ENCODE measurements at regions not wholly inside any gene's neighbourhood (a gene's known extent, or its start where the extent isn't known, plus 50 kb on each side); places are given as distances from the start of the nearest gene placed in this dataset.

DNA sequence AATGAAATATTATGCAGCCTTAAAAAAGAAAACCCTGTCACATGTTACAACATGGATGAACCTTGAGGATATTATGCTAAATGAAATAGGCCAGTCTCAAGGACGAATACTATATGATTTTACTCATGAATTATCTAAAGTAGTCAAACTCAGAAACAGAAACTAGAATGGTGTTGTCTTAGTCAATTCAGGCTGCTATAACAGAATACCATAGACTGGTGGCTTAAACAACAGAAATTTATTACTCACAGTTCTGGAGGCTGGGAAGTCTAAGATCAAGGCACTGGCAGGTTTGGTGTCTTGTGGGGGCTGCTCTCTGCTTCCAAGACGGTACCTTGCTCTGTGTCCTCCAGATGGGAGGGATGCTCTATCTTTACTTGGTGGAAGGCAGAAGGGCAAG lies 113.8 kb upstream of the DNAH14 start:
- Histone ChIP-seq H3K23ac (ENCODE audit: low read depth, low read length) (no peak overlapping the region), H3K9me3 (ENCODE audit: control insufficient read depth, insufficient read depth, low read length) (peaks cover 3% of the 10 kb centered on the region; the same call in 1 of the 2 replicates), H3K4ac (ENCODE audit: low read depth, low read length) (no peak overlapping the region), H2BK120ac (ENCODE audit: low read depth, low read length) (no peak overlapping the region), H3K18ac (ENCODE audit: low read depth, low read length) (no peak overlapping the region), H3K14ac (replicated peaks; ENCODE audit: low read depth, low read length) (no peak overlapping the region), H3K4me3 (ENCODE audit: insufficient read depth, low read depth, low read length) (no peak overlapping the region), H3K4me2 (ENCODE audit: low read depth, low read length) (no peak overlapping the region), H2AFZ (replicated peaks; ENCODE audit: low read length, poor library complexity) (no peak overlapping the region), H2BK5ac (ENCODE audit: low read depth, low read length, poor library complexity, severe bottlenecking) (no peak overlapping the region), H4K5ac (ENCODE audit: low read depth, low read length) (no peak overlapping the region), H3K56ac (ENCODE audit: extremely low read depth, insufficient read depth, low read length) (no peak overlapping the region), H2AK5ac (ENCODE audit: low read depth, low read length) (no peak overlapping the region), H3K9me1 (ENCODE audit: insufficient read depth, low read length) (no peaks in the 10 kb centered on the region), H2AK9ac (replicated peaks; ENCODE audit: low read depth, low read length, poor library complexity) (no peak overlapping the region), H3K36me3 (ENCODE audit: control insufficient read depth, insufficient read depth, low read length) (no peaks in the 10 kb centered on the region), H3K27ac (ENCODE audit: insufficient read depth, low read length) (no peak overlapping the region), H2BK20ac (ENCODE audit: low read depth, low read length) (no peak overlapping the region), H3K9ac (ENCODE audit: low read depth, low read length) (no peak overlapping the region), H3K79me1 (ENCODE audit: low read depth in 1 of 2, low read length in 2 of 2) (no peaks in the 10 kb centered on the region), H4K20me1 (ENCODE audit: insufficient read depth, low read length) (no peaks in the 10 kb centered on the region), H4K91ac (ENCODE audit: insufficient read depth, low read depth, low read length) (no peak overlapping the region), H3K4me1 (ENCODE audit: control insufficient read depth, insufficient read depth, low read length) (no peaks in the 10 kb centered on the region), H3K27me3 (ENCODE audit: control insufficient read depth, insufficient read depth, low read length) (peaks cover 2% of the 10 kb centered on the region; the same call in 1 of the 2 replicates), H2BK15ac (ENCODE audit: low read depth, low read length) (no peak overlapping the region), H4K8ac (ENCODE audit: low read depth in 2 of 2, low read length in 2 of 2) (no peak overlapping the region)
- BruUV-seq (replicated peaks): no TSS peak
- intact Hi-C loops (cut with micrococcal nuclease): no loop called here
- ATAC-seq (ENCODE audit: low read depth) (no peak), DNase-seq (no peak)
- CTCF ChIA-PET: interaction anchor here (0.5 kb wide), 1 partner anchor 941 kb away, joined by 3 read pairs; no protein-coding TSS in a partner anchor
- no CpG with 5 or more reads among the region's 2 CpGs for WGBS, 2 experiments (ENCODE audit: extremely low coverage in 2 of 2, insufficient read length in 1 of 2)
- in situ Hi-C loops (cut with MboI; ENCODE audit: low sequenced_read_pairs): no loop called here
- dilution Hi-C loops (cut with HindIII; ENCODE audit: low sequenced_read_pairs, unreplicated experiment): no loop called here
- POLR2A ChIA-PET (ENCODE audit: unreplicated experiment): no interaction called here
- TF ChIP-seq RAD21 (IDR thresholded peaks at IDR 0.05; ENCODE audit: low read length) (no peak), CEBPB (IDR thresholded peaks at IDR 0.05; ENCODE audit: low read depth, low read length) (no peak), RFX5 (IDR thresholded peaks at IDR 0.05; ENCODE audit: low read depth, low read length) (no peak), USF2 (IDR thresholded peaks at IDR 0.05; ENCODE audit: low read depth, low read length) (no peak), SMC3 (IDR thresholded peaks at IDR 0.05; ENCODE audit: low read depth, low read length) (no peak), MXI1 (IDR thresholded peaks at IDR 0.05; ENCODE audit: borderline replicate concordance, low read depth, low read length) (no peak)

All from IMR-90 (cell line).